ENCODE measurements at regions not wholly inside any gene's neighbourhood (a gene's known extent, or its start where the extent isn't known, plus 50 kb on each side); places are given as distances from the start of the nearest gene placed in this dataset.

GRCh38 chr15:60057554-60057953 lies 53.4 kb downstream of the FOXB1 start:
- H3K27ac ChIP-seq (ENCODE audit: low read length) = no peak overlapping the region
- peaks cover 14 to 16% of the 10 kb centered on the region in 2 donors for H3K9me3 ChIP-seq (ENCODE audit: control insufficient read depth in 1 of 2, low read length in 2 of 2)
- no peaks in the 10 kb centered on the region for H3K27me3 ChIP-seq (ENCODE audit: low read depth, low read length)
- no peaks in the 10 kb centered on the region for H3K4me1 ChIP-seq (ENCODE audit: control insufficient read depth in 1 of 2, insufficient read depth in 2 of 2, low read length in 2 of 2)
- H3K4me3 ChIP-seq (ENCODE audit: low read depth in 1 of 2, low read length in 2 of 2) = no peak overlapping the region
- H3K36me3 ChIP-seq (ENCODE audit: control insufficient read depth in 1 of 2, insufficient read depth in 2 of 2, low read length in 2 of 2) = no peaks in the 10 kb centered on the region

- no peak overlapping the region for H3K27ac ChIP-seq (ENCODE audit: low read length)
- no peaks in the 10 kb centered on the region for H3K27me3 ChIP-seq (ENCODE audit: low read depth, low read length)
- H3K9me3 ChIP-seq (ENCODE audit: control insufficient read depth in 1 of 2, low read length in 2 of 2) = peaks cover 14 to 17% of the 10 kb centered on the region in 2 donors
- no peaks in the 10 kb centered on the region for H3K36me3 ChIP-seq (ENCODE audit: control insufficient read depth in 1 of 2, insufficient read depth in 2 of 2, low read length in 2 of 2)
- no peaks in the 10 kb centered on the region for H3K4me1 ChIP-seq (ENCODE audit: control insufficient read depth in 1 of 2, insufficient read depth in 2 of 2, low read length in 2 of 2)
- H3K4me3 ChIP-seq (ENCODE audit: low read depth in 1 of 2, low read length in 2 of 2) = no peak overlapping the region
Observed at GRCh38 chr15:60059186-60059585, 55.1 kb downstream of the FOXB1 start.

GRCh38 chr15:60061758-60062157 lies 57.6 kb downstream of the FOXB1 start:
- H3K27me3 ChIP-seq (ENCODE audit: low read depth, low read length) = no peaks in the 10 kb centered on the region
- peaks cover 14 to 17% of the 10 kb centered on the region in 2 donors for H3K9me3 ChIP-seq (ENCODE audit: control insufficient read depth in 1 of 2, low read length in 2 of 2)
- H3K27ac ChIP-seq (ENCODE audit: low read length) = no peak overlapping the region
- H3K36me3 ChIP-seq (ENCODE audit: control insufficient read depth in 1 of 2, insufficient read depth in 2 of 2, low read length in 2 of 2) = no peaks in the 10 kb centered on the region
- no peaks in the 10 kb centered on the region for H3K4me1 ChIP-seq (ENCODE audit: control insufficient read depth in 1 of 2, insufficient read depth in 2 of 2, low read length in 2 of 2)
- no peak overlapping the region for H3K4me3 ChIP-seq (ENCODE audit: low read depth in 1 of 2, low read length in 2 of 2)

DNA sequence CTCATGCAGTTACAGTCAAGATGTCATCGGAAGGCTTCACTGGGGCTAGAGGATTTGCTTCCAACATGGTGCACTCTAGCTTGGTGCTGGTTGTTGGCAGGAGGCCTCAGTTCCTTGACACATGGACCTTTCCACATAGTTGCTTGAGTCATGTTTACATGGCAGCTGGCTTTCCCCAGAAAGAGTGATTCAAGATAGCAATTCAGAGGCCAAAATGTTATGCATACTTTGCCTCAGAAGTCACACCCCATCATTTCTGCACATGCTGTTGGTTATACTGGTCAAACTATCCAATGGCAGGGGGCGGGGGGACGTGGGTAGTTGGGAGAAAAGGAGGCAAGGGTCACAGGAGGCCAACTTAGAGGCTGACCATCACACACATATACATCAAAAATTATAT lies 58.7 kb downstream of the FOXB1 start:
- H3K27ac ChIP-seq (ENCODE audit: low read length) = no peak overlapping the region
- no peaks in the 10 kb centered on the region for H3K36me3 ChIP-seq (ENCODE audit: control insufficient read depth in 1 of 2, insufficient read depth in 2 of 2, low read length in 2 of 2)
- H3K27me3 ChIP-seq (ENCODE audit: low read depth, low read length) = no peaks in the 10 kb centered on the region
- peaks cover 14 to 17% of the 10 kb centered on the region in 2 donors for H3K9me3 ChIP-seq (ENCODE audit: control insufficient read depth in 1 of 2, low read length in 2 of 2)
- no peak overlapping the region for H3K4me3 ChIP-seq (ENCODE audit: low read depth in 1 of 2, low read length in 2 of 2)
- H3K4me1 ChIP-seq (ENCODE audit: control insufficient read depth in 1 of 2, insufficient read depth in 2 of 2, low read length in 2 of 2) = no peaks in the 10 kb centered on the region

DNA sequence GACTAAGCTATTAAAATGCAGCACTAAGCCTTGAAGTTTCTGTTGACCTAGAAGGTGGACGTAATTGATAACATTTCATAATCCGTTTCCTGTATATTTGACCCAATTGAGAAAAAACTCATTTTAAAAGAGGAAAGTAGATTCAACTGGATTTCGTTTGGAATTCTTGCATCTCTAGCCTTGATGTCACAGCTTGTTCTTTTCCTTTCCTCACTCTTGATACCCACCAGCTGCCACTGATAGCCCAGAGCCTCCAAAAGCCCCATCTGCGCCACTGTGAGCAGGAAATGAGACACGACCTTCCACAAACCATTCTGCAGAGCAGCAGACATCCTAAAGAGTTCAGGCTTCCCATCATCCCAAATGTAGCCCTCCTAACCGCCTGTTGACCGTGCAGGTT lies 61.8 kb downstream of the FOXB1 start:
- no peak overlapping the region for H3K27ac ChIP-seq (ENCODE audit: low read length)
- no peaks in the 10 kb centered on the region for H3K27me3 ChIP-seq (ENCODE audit: low read depth, low read length)
- peaks cover 14 to 17% of the 10 kb centered on the region in 2 donors for H3K9me3 ChIP-seq (ENCODE audit: control insufficient read depth in 1 of 2, low read length in 2 of 2)
- H3K36me3 ChIP-seq (ENCODE audit: control insufficient read depth in 1 of 2, insufficient read depth in 2 of 2, low read length in 2 of 2) = no peaks in the 10 kb centered on the region
- H3K4me1 ChIP-seq (ENCODE audit: control insufficient read depth in 1 of 2, insufficient read depth in 2 of 2, low read length in 2 of 2) = no peaks in the 10 kb centered on the region
- no peak overlapping the region for H3K4me3 ChIP-seq (ENCODE audit: low read depth in 1 of 2, low read length in 2 of 2)

GRCh38 chr15:60070838-60071493 lies 66.9 kb downstream of the FOXB1 start:
- Histone ChIP-seq H3K4me1 (ENCODE audit: control insufficient read depth in 1 of 2, insufficient read depth in 2 of 2, low read length in 2 of 2) (no peaks in the 10 kb centered on the region), H3K27me3 (ENCODE audit: low read depth, low read length) (no peaks in the 10 kb centered on the region), H3K36me3 (ENCODE audit: control insufficient read depth in 1 of 2, insufficient read depth in 2 of 2, low read length in 2 of 2) (no peaks in the 10 kb centered on the region), H3K4me3 (ENCODE audit: low read depth in 1 of 2, low read length in 2 of 2) (no peak overlapping the region), H3K27ac (ENCODE audit: low read length) (no peak overlapping the region), H3K9me3 (ENCODE audit: control insufficient read depth in 1 of 2, low read length in 2 of 2) (no peaks in the 10 kb centered on the region)

GRCh38 chr15:60072826-60073465 lies 68.8 kb downstream of the FOXB1 start:
- no peaks in the 10 kb centered on the region for H3K4me1 ChIP-seq (ENCODE audit: control insufficient read depth in 1 of 2, insufficient read depth in 2 of 2, low read length in 2 of 2)
- H3K36me3 ChIP-seq (ENCODE audit: control insufficient read depth in 1 of 2, insufficient read depth in 2 of 2, low read length in 2 of 2) = no peaks in the 10 kb centered on the region
- no peak overlapping the region for H3K27ac ChIP-seq (ENCODE audit: low read length)
- no peak overlapping the region for H3K4me3 ChIP-seq (ENCODE audit: low read depth in 1 of 2, low read length in 2 of 2)
- no peaks in the 10 kb centered on the region for H3K27me3 ChIP-seq (ENCODE audit: low read depth, low read length)
- no peaks in the 10 kb centered on the region for H3K9me3 ChIP-seq (ENCODE audit: control insufficient read depth in 1 of 2, low read length in 2 of 2)

DNA sequence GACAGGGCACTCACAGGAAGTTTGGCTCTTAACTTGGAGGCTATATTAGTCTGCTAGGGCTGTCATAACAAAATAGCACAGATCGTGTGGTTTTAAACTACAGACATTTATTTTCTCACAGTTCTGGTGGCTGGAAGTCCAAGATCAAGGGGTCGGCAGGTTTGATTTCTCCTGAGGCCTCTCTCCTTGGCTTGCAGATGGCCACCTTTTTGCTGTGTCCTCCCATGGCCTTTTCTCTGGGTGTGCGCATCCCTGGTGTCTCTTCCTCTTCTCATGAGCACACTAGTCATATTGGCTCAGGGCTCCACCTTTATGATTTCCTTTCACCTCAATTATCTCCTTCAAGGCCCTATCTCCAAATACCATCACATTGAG lies 69.3 kb downstream of the FOXB1 start:
- H3K27ac ChIP-seq (ENCODE audit: low read length) = no peak overlapping the region
- H3K4me1 ChIP-seq (ENCODE audit: control insufficient read depth in 1 of 2, insufficient read depth in 2 of 2, low read length in 2 of 2) = no peaks in the 10 kb centered on the region
- H3K27me3 ChIP-seq (ENCODE audit: low read depth, low read length) = no peaks in the 10 kb centered on the region
- H3K4me3 ChIP-seq (ENCODE audit: low read depth in 1 of 2, low read length in 2 of 2) = no peak overlapping the region
- H3K9me3 ChIP-seq (ENCODE audit: control insufficient read depth in 1 of 2, low read length in 2 of 2) = no peaks in the 10 kb centered on the region
- no peaks in the 10 kb centered on the region for H3K36me3 ChIP-seq (ENCODE audit: control insufficient read depth in 1 of 2, insufficient read depth in 2 of 2, low read length in 2 of 2)

DNA sequence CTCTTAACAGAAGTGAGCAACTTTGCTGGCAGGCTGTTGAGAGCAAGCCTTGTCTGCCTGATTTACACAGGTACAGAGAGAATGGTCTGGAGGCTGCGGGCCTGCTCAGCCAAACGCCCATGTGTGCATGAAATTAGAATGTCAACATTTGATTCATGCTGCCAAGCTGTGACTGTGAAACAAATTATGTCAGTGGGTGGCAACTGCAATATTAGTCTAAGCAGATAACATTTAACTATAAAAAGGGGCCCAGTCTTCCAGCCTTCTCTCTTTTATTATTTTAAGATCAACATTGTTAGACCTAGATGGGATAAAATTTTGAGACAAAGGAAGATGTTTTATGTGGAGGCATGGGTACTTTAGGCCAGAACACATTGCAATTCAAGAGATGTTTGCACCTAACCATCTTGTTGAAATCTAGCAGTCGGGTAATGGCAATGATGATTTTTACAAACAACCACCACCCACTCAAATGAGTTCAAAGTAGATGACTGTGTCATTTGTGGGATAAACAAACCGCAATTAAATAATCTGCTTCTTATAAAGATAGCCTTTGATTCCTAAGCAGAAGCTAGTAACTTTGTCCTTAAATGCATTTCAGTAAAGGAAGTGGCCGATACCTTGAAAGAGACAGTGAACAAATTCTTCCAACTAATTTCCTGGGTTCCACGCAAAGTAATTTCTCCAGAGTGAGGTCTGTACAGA lies 70.2 kb downstream of the FOXB1 start:
- no peaks in the 10 kb centered on the region for H3K36me3 ChIP-seq (ENCODE audit: control insufficient read depth in 1 of 2, insufficient read depth in 2 of 2, low read length in 2 of 2)
- H3K27ac ChIP-seq (ENCODE audit: low read length) = no peak overlapping the region
- H3K9me3 ChIP-seq (ENCODE audit: control insufficient read depth in 1 of 2, low read length in 2 of 2) = no peaks in the 10 kb centered on the region
- H3K4me3 ChIP-seq (ENCODE audit: low read depth in 1 of 2, low read length in 2 of 2) = no peak overlapping the region
- no peaks in the 10 kb centered on the region for H3K27me3 ChIP-seq (ENCODE audit: low read depth, low read length)
- no peaks in the 10 kb centered on the region for H3K4me1 ChIP-seq (ENCODE audit: control insufficient read depth in 1 of 2, insufficient read depth in 2 of 2, low read length in 2 of 2)

GRCh38 chr15:60076045-60076444 lies 71.9 kb downstream of the FOXB1 start:
- no peaks in the 10 kb centered on the region for H3K27me3 ChIP-seq (ENCODE audit: low read depth, low read length)
- H3K27ac ChIP-seq (ENCODE audit: low read length) = no peak overlapping the region
- no peaks in the 10 kb centered on the region for H3K36me3 ChIP-seq (ENCODE audit: control insufficient read depth in 1 of 2, insufficient read depth in 2 of 2, low read length in 2 of 2)
- H3K4me3 ChIP-seq (ENCODE audit: low read depth in 1 of 2, low read length in 2 of 2) = no peak overlapping the region
- H3K4me1 ChIP-seq (ENCODE audit: control insufficient read depth in 1 of 2, insufficient read depth in 2 of 2, low read length in 2 of 2) = no peaks in the 10 kb centered on the region
- no peaks in the 10 kb centered on the region for H3K9me3 ChIP-seq (ENCODE audit: control insufficient read depth in 1 of 2, low read length in 2 of 2)

DNA sequence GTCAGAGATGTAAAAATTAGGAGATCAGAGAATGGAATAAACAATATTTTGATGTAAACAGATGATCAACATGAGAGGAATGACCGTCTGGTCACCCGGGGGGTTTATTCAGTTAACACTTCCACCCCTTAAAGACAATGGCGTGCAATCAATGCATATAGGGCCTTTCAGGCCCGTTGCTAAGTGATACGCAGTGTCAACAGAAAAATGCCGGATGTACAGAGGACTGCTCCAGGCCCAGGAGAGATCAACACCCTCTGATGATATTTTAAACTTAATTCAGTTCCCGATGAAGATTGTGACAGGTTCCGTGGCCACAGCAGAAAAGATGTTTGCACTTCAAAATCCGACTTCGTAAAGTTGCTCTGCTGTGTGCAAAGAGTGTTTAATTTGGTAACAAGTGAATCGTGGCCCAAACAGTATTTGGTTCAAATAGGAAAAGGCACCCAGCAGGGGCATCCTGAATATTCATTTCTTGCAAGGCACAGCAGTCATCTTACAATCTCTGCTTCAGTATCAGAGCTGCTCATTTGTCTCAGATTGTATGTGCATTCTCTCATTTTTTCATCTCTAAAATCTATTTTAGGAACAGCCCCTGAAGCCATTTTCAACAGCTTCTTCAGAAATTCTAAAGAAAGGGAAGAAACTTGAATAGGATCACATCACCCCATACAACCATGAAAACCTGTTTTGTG lies 72.6 kb downstream of the FOXB1 start:
- Histone ChIP-seq H3K4me1 (ENCODE audit: control insufficient read depth in 1 of 2, insufficient read depth in 2 of 2, low read length in 2 of 2) (no peaks in the 10 kb centered on the region), H3K27me3 (ENCODE audit: low read depth, low read length) (no peaks in the 10 kb centered on the region)

More for the DNA sequence above, 72.6 kb downstream of the FOXB1 start:
- no peak overlapping the region for H3K4me3 ChIP-seq (ENCODE audit: low read depth in 1 of 2, low read length in 2 of 2)
- no peak overlapping the region for H3K27ac ChIP-seq (ENCODE audit: low read length)
- no peaks in the 10 kb centered on the region for H3K9me3 ChIP-seq (ENCODE audit: control insufficient read depth in 1 of 2, low read length in 2 of 2)
- no peaks in the 10 kb centered on the region for H3K36me3 ChIP-seq (ENCODE audit: control insufficient read depth in 1 of 2, insufficient read depth in 2 of 2, low read length in 2 of 2)
